Calu3 (cell line): ENCODE measurements at regions not wholly inside any gene's neighbourhood (a gene's known extent, or its start where the extent isn't known, plus 50 kb on each side); places are given as distances from the start of the nearest gene placed in this dataset.
"Not testable (repeated sequence)": the region's sequence is repeated elsewhere in the genome, so short reads cannot be mapped to it uniquely, and the experiment has no call there.

Experiments
- BruUV-seq: library from RNA; stranded (reverse); fragments of 400-500 nt; replicated peaks from 2 replicates; lab custom pipeline; 2021; lab: Mats Ljungman, UMichigan
- CTCF ChIA-PET: fragments of 300-600 bp; sonication (Branson Sonifier 250); formaldehyde crosslinking; loops from one replicate; lab custom pipeline; 2022; ENCODE audit warnings: antibody characterized with exemption; lab: Charles Lee
- DNase-seq: peaks from one replicate; pipeline ENCODE4 v3.0.0; 2022
- H3K27ac Mint-ChIP-seq: one replicate; pipeline ENCODE4 v1.8.0; 2022; ENCODE audit warnings: mixed read lengths; ENCODE audit not compliant: unreplicated experiment
- H3K27me3 Mint-ChIP-seq: one replicate; pipeline ENCODE4 v1.8.0; 2022; ENCODE audit warnings: mixed read lengths; ENCODE audit not compliant: unreplicated experiment
- H3K36me3 Mint-ChIP-seq: one replicate; pipeline ENCODE4 v1.8.0; 2022; ENCODE audit warnings: mild to moderate bottlenecking, moderate library complexity, mixed read lengths; ENCODE audit not compliant: insufficient read depth, unreplicated experiment
- H3K4me1 Mint-ChIP-seq: one replicate; pipeline ENCODE4 v1.8.0; 2022; ENCODE audit warnings: mild to moderate bottlenecking, low read depth, mixed read lengths; ENCODE audit not compliant: unreplicated experiment
- H3K4me3 Mint-ChIP-seq: one replicate; pipeline ENCODE4 v1.8.0; 2022; ENCODE audit warnings: mild to moderate bottlenecking, low read depth, moderate library complexity, mixed read lengths; ENCODE audit not compliant: unreplicated experiment
- H3K9me3 Mint-ChIP-seq: one replicate; pipeline ENCODE4 v1.8.0; 2022; ENCODE audit warnings: low read depth, mixed read lengths; ENCODE audit not compliant: unreplicated experiment
- CTCF ChIP-seq: fragments of 200-600 bp; IDR thresholded peaks from one replicate; pipeline ENCODE4 v1.8.0; 2022; ENCODE audit warnings: antibody characterized with exemption; ENCODE audit not compliant: unreplicated experiment
- intact Hi-C: fragments of 100-400 bp; cut with micrococcal nuclease; formaldehyde crosslinking; loops from one replicate; pipeline ENCODE4 v1.10.0; 2022; ENCODE audit not compliant: unreplicated experiment

- Mint-ChIP-seq H3K27ac (no peak overlapping the region), H3K27me3 (no peaks in the 10 kb centered on the region), H3K9me3 (peaks cover 8% of the 10 kb centered on the region), H3K36me3 (no peaks in the 10 kb centered on the region), H3K4me3 (no peak overlapping the region), H3K4me1 (no peaks in the 10 kb centered on the region)
- no peak for DNase-seq
- intact Hi-C loops, result no loop called here
- CTCF ChIA-PET, result no interaction called here
- BruUV-seq, result no TSS peak
- TF ChIP-seq CTCF, result no peak
Observed at GRCh38 chr2:82333697-82334096, 2029.1 kb upstream of the LRRTM1 start.

GRCh38 chr2:82330155-82330554 lies 2025.6 kb upstream of the LRRTM1 start:
- Mint-ChIP-seq H3K4me3 (no peak overlapping the region), H3K9me3 (peaks cover 13% of the 10 kb centered on the region), H3K27ac (no peak overlapping the region), H3K4me1 (no peaks in the 10 kb centered on the region), H3K27me3 (no peaks in the 10 kb centered on the region), H3K36me3 (no peaks in the 10 kb centered on the region)
- no peak for TF ChIP-seq CTCF
- BruUV-seq, result no TSS peak
- intact Hi-C loops, result no loop called here
- CTCF ChIA-PET, result no interaction called here
- DNase-seq, result no peak

- H3K36me3 Mint-ChIP-seq, H3K4me3 Mint-ChIP-seq, H3K9me3 Mint-ChIP-seq, intact Hi-C loops, H3K27me3 Mint-ChIP-seq, DNase-seq, H3K27ac Mint-ChIP-seq, BruUV-seq, H3K4me1 Mint-ChIP-seq: not testable (repeated sequence)
- CTCF ChIA-PET, result interaction anchor here (0.7 kb wide), 1 partner anchor 10 kb away, joined by 5 read pairs; no protein-coding TSS in a partner anchor
Observed at GRCh38 chr2:82326180-82326767, 2021.7 kb upstream of the LRRTM1 start.

GRCh38 chr2:82320296-82320695 lies 2015.7 kb upstream of the LRRTM1 start:
- Mint-ChIP-seq H3K4me3 (no peak overlapping the region), H3K27ac (no peak overlapping the region), H3K27me3 (no peaks in the 10 kb centered on the region), H3K4me1 (no peaks in the 10 kb centered on the region), H3K36me3 (no peaks in the 10 kb centered on the region), H3K9me3 (peaks cover 8% of the 10 kb centered on the region)
- DNase-seq, result no peak
- CTCF ChIA-PET, result no interaction called here
- intact Hi-C loops, result no loop called here
- TF ChIP-seq CTCF, result no peak
- no TSS peak for BruUV-seq

GRCh38 chr2:82317012-82317411 lies 2012.5 kb upstream of the LRRTM1 start:
- no TSS peak for BruUV-seq
- DNase-seq, result no peak
- Mint-ChIP-seq H3K4me3 (no peak overlapping the region), H3K4me1 (no peaks in the 10 kb centered on the region), H3K36me3 (no peaks in the 10 kb centered on the region), H3K27ac (no peak overlapping the region), H3K27me3 (no peaks in the 10 kb centered on the region), H3K9me3 (peaks cover 8% of the 10 kb centered on the region)
- intact Hi-C loops, result no loop called here
- no peak for TF ChIP-seq CTCF
- CTCF ChIA-PET, result no interaction called here
